GM18502 (cell line): ENCODE measurements at regions not wholly inside any gene's neighbourhood (a gene's known extent, or its start where the extent isn't known, plus 50 kb on each side); places are given as distances from the start of the nearest gene placed in this dataset.

Experiments used
- ATAC-seq: cut with Tn5 transposase; IDR thresholded peaks from one replicate; pipeline ENCODE4 v1.9.1; 2021; ENCODE audit warnings: mild to moderate bottlenecking; ENCODE audit not compliant: unreplicated experiment, poor library complexity

GRCh38 chr5:171509467-171509866, 90.0 kb downstream of the FGF18 start:
- no peak for ATAC-seq

GRCh38 chr5:171512397-171512796, 93.0 kb downstream of the FGF18 start:
- no peak for ATAC-seq

GRCh38 chr5:171513591-171513990, 94.1 kb downstream of the FGF18 start:
- ATAC-seq, result no peak

GRCh38 chr5:171518916-171519315, 99.5 kb downstream of the FGF18 start:
- no peak for ATAC-seq

- no peak for ATAC-seq
Measured at GRCh38 chr5:171520300-171521174, 101.1 kb downstream of the FGF18 start.

GRCh38 chr5:171521219-171521633, 101.8 kb downstream of the FGF18 start:
- ATAC-seq, result no peak

- ATAC-seq, result no peak
Measured at GRCh38 chr5:171521679-171522078, 102.2 kb downstream of the FGF18 start.

GRCh38 chr5:171523781-171524180, 104.3 kb downstream of the FGF18 start:
- ATAC-seq, result no peak

- ATAC-seq, result no peak
Measured at GRCh38 chr5:171524466-171524865, 105.0 kb downstream of the FGF18 start.

- ATAC-seq, result no peak
Measured at GRCh38 chr5:171525085-171525484, 105.6 kb downstream of the FGF18 start.

GRCh38 chr5:171528036-171528435, 108.6 kb downstream of the FGF18 start:
- ATAC-seq, result no peak

- no peak for ATAC-seq
Measured at GRCh38 chr5:171528865-171529614, 109.6 kb downstream of the FGF18 start.

GRCh38 chr5:171531638-171532037, 112.2 kb downstream of the FGF18 start:
- no peak for ATAC-seq

- no peak for ATAC-seq
Measured at GRCh38 chr5:171533153-171533552, 113.7 kb downstream of the FGF18 start.

- ATAC-seq, result no peak
Measured at GRCh38 chr5:171534043-171534895, 114.8 kb downstream of the FGF18 start.

- ATAC-seq, result no peak
Measured at GRCh38 chr5:171535162-171535561, 115.7 kb downstream of the FGF18 start.

- ATAC-seq, result no peak
Measured at GRCh38 chr5:171537070-171537849, 117.8 kb downstream of the FGF18 start.

- ATAC-seq, result no peak
Measured at GRCh38 chr5:171537923-171538537, 118.6 kb downstream of the FGF18 start.

- no peak for ATAC-seq
Measured at GRCh38 chr5:171538681-171539080, 119.2 kb downstream of the FGF18 start.
